Activated CD4-positive, CD25-positive, alpha-beta regulatory T cell treated with anti-CD3 and anti-CD28 coated beads, Interleukin-2, amount 50 U/mL, for 16 hours (primary cell): ENCODE measurements at regions not wholly inside any gene's neighbourhood (a gene's known extent, or its start where the extent isn't known, plus 50 kb on each side); places are given as distances from the start of the nearest gene placed in this dataset.
A peak's percentile ranks its signal among the peaks of the same experiment; 100 is the strongest.

ENCODE experiments used
- DNase-seq: peaks from one replicate; pipeline ENCODE4 v3.0.0-alpha.2; 2020; ENCODE audit warnings: low read depth, low spot score

- DNase-seq, result no peak
Observed at GRCh38 chr1:212557739-212558692, 50.5 kb upstream of the ATF3 start.

- DNase-seq, result peak; percentile 83
Observed at GRCh38 chr1:212558693-212559480, 49.7 kb upstream of the ATF3 start.
